Heart right ventricle (tissue), 16 donors: ENCODE measurements at regions not wholly inside any gene's neighbourhood (a gene's known extent, or its start where the extent isn't known, plus 50 kb on each side); places are given as distances from the start of the nearest gene placed in this dataset.
"Not testable (repeated sequence)": the region's sequence is repeated elsewhere in the genome, so short reads cannot be mapped to it uniquely, and the experiment has no call there.

Source experiments
- ATAC-seq, 8 donors: fragments of 200-7000 bp; cut with Tn5 transposase; one replicate each; pipeline ENCODE4 v1.9.1; 2020; ENCODE audit warnings: mild to moderate bottlenecking in 8 of 8, moderate library complexity in 8 of 8, moderate number of reproducible peaks in 1 of 8
- DNase-seq, 2 donors: peaks; one replicate each; pipeline ENCODE4 v3.0.0-alpha.2; 2020
- H3K27ac ChIP-seq, 10 donors: fragments of 200-600 bp; sonication (generic) in 2 of 10; one replicate each; pipeline versions ENCODE4 v1.5.0 to v1.8.0; 2020 to 2022; ENCODE audit warnings: mild to moderate bottlenecking in 3 of 10
- H3K27me3 ChIP-seq, 7 donors: fragments of 200-600 bp; one replicate each; pipeline ENCODE4 v1.8.0; 2021 to 2022; ENCODE audit warnings: mild to moderate bottlenecking in 2 of 7
- H3K36me3 ChIP-seq, 9 donors: fragments of 200-600 bp; sonication (generic) in 1 of 9; one replicate each; pipeline versions ENCODE4 v1.5.0 to v1.8.0; 2020 to 2022; ENCODE audit warnings: mild to moderate bottlenecking in 2 of 9
- H3K4me1 ChIP-seq, 9 donors: fragments of 200-600 bp; sonication (generic) in 1 of 9; one replicate each; pipeline versions ENCODE4 v1.5.0 to v1.8.0; 2020 to 2022; ENCODE audit warnings: mild to moderate bottlenecking in 4 of 9
- H3K4me3 ChIP-seq, 10 donors: fragments of 200-600 bp; sonication (generic) in 2 of 10; one replicate each; pipeline versions ENCODE4 v1.5.0 to v1.8.0; 2020 to 2022; ENCODE audit warnings: mild to moderate bottlenecking in 7 of 10, moderate library complexity in 2 of 10
- H3K9me3 ChIP-seq, 11 donors: fragments of 200-600 bp in 10 of 11; sonication (generic) in 2 of 11; one replicate each; pipeline versions ENCODE4 v1.5.0 to v1.8.0; 2013 to 2022; ENCODE audit warnings: mild to moderate bottlenecking in 2 of 11, control low read depth in 1 of 11, moderate library complexity in 1 of 11
- WGBS, 2 donors: extraction: QIAGEN DNeasy Blood & Tissue Kit; methylation state at CpG; one replicate each; pipeline ENCODE4 v1.1.7; 2013; ENCODE audit warnings: inconsistent platforms in 1 of 2; 5-methylcytosine and 5-hydroxymethylcytosine counted together
- intact Hi-C, 10 donors: fragments of 100-400 bp; cut with DNase I; formaldehyde crosslinking; loops; one replicate each; pipeline versions ENCODE4 v1.11.1 to v1.14.2; 2022
- TF ChIP-seq, protein P1 (sequence below), 9 donors: fragments of 200-600 bp; sonication (generic) in 2 of 9; IDR thresholded peaks; one replicate each; pipeline versions ENCODE4 v1.5.0 to v1.8.0; 2021 to 2022; ENCODE audit warnings: antibody characterized with exemption in 9 of 9, mild to moderate bottlenecking in 5 of 9, moderate library complexity in 1 of 9
- donor health status: Arrhythmogenic right ventricular cardiomyopathy.
- donor health status: ischemic (EF 13 %, LVEDD 7.1; RV severe dilation, severe dysfunction).
- donor health status: healthy with polysubstance abuse.
- donor health status: DM: no; HTN: yes; CAD: no.
- donor health status: DM: no; HTN: no; CAD: no.
- donor health status: ischemic (EF 25% LVEDD 6.9; RV normal size, moderate dysfunction).
- donor health status: ischemic (EF 25% LVEDD 5.7; RV mildly dilated, moderate dysfunction).
- donor health status: healthy.
- donor health status: DM: yes; HTN: yes; CAD: no.
- donor health status: Ischemic cardiomyopathy.
- donor health status: ischemic (EF 35%, LVEDD 5.7; RV mildly dilated, moderate dysfunction).
- donor health status: nonischemic (EF 11% LVEDD 7.7; RV severe dilation, severe dysfunction).
- donor health status: DM: yes; HTN: yes; CAD: no.
- donor health status: PGD.
- donor health status: ischemic (EF 29% LVEDD 5.4; RV normal size, mild dysfunction).
- donor health status: nonischemic (EF 23%, LVEDD 6.1; RV moderate dilation, normal function).

DNA sequence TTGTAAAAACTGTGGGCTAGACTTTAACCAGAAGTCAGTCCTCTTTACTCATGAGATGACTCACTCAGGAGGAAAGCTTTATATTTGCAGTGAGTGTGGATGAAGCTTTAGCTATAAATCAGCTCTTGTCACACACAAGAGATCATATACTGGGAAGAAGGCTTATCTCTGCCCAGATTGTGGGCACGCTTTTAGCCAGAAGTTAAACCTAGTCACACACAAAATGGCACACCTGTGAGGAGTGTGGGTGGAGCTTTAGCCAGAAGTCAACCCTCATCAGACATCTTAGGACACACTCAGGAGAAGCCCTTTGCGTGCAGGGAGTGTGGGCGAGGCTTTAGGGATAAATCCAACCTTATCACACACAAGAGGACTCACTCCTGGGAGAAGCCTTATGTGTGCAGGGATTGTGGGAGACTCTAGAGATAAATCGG lies 706.9 kb upstream of the LUZP2 start:
- no peak for DNase-seq
- TF ChIP-seq, protein P1, sequence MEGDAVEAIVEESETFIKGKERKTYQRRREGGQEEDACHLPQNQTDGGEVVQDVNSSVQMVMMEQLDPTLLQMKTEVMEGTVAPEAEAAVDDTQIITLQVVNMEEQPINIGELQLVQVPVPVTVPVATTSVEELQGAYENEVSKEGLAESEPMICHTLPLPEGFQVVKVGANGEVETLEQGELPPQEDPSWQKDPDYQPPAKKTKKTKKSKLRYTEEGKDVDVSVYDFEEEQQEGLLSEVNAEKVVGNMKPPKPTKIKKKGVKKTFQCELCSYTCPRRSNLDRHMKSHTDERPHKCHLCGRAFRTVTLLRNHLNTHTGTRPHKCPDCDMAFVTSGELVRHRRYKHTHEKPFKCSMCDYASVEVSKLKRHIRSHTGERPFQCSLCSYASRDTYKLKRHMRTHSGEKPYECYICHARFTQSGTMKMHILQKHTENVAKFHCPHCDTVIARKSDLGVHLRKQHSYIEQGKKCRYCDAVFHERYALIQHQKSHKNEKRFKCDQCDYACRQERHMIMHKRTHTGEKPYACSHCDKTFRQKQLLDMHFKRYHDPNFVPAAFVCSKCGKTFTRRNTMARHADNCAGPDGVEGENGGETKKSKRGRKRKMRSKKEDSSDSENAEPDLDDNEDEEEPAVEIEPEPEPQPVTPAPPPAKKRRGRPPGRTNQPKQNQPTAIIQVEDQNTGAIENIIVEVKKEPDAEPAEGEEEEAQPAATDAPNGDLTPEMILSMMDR (IDR thresholded peaks at IDR 0.05) = no peak
- Histone ChIP-seq H3K9me3 (peaks cover 0 to 14% (median 0%) of the 10 kb centered on the region in 11 donors), H3K36me3 (no peaks in the 10 kb centered on the region), H3K4me3 (no peak overlapping the region), H3K4me1 (no peaks in the 10 kb centered on the region), H3K27me3 (no peaks in the 10 kb centered on the region), H3K27ac (no peak overlapping the region)
- no peak for ATAC-seq
- WGBS, 2 donors = 66 to 72% methylated on average over 4 of the region's 4 CpGs
- intact Hi-C loops = no loop called here

DNA sequence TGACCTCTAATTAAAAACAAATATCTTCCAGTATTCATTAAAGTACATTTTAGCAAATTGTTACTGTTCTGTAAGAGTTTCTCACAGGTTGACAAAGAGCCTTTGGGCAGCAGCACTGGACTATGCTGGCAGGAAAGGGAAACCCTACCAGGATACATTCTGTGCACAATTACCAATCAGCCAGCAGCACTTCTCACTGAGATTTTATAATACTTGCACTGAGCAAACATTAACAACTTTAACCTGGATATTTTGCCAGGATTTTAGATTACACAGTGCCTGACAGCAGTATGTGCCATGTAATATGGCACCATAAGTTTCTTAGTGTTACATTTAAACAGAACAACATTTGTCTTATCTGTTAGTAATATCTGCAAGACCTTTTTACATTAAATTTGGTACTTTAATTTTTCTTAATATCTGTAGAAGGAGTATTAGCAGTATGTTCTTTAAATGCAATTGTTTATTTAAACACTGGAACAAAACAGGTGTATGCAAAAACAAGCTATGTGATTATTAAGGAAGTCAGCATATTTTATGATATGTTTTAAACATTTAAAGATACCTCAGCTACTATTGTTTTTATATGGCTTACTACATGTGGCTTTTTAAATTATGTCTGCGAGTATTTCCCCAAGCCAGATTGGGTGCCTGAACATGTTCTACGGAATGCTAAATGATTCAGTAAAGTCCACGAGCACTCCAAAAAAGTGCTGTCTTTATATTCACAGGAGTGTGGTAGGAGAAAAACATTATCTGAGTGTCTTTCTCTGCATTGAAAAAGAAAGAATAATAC lies 699.0 kb upstream of the LUZP2 start:
- TF ChIP-seq, protein P1 (IDR thresholded peaks at IDR 0.05) = no peak
- intact Hi-C loops = no loop called here
- WGBS, 2 donors = 81 to 84% methylated on average over 3 of the region's 3 CpGs
- H3K27ac ChIP-seq = no peak overlapping the region
- ATAC-seq = no peak
- H3K36me3 ChIP-seq = no peaks in the 10 kb centered on the region
- H3K4me3 ChIP-seq = no peak overlapping the region
- H3K9me3 ChIP-seq = no peaks in the 10 kb centered on the region
- no peaks in the 10 kb centered on the region for H3K4me1 ChIP-seq
- H3K27me3 ChIP-seq = no peaks in the 10 kb centered on the region
- no peak for DNase-seq

GRCh38 chr11:23834306-23834705 lies 662.5 kb upstream of the LUZP2 start:
- H3K36me3 ChIP-seq, intact Hi-C loops, H3K27me3 ChIP-seq, H3K4me3 ChIP-seq, DNase-seq, H3K4me1 ChIP-seq, H3K27ac ChIP-seq, ATAC-seq, H3K9me3 ChIP-seq: not testable (repeated sequence)
- 93% methylated on average over 5 of the region's 5 CpGs for WGBS, 2 donors

DNA sequence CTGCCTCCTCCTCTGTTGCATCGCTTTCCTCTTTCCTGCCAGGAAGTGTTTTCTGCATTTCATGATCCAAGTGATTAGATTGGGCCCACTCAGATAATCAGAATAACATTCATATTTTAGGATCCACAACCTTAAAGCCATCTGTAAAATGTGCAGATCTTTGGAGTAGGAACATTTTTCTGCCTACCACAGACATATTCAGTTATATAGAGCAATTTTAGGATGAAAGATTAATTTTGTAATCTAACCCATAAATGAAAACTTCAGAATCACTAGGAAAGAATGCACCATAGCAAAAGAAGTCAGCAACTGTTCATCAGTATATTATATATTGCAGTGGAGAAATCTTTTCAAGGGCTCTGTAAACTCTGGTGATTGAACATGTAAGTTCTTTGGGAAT lies 659.9 kb upstream of the LUZP2 start:
- intact Hi-C loops = no loop called here
- no peak overlapping the region for H3K4me3 ChIP-seq
- WGBS, 2 donors = 65 to 75% methylated on average over 1 of the region's 1 CpG
- no peak overlapping the region for H3K27ac ChIP-seq
- no peaks in the 10 kb centered on the region for H3K9me3 ChIP-seq
- H3K4me1 ChIP-seq = no peaks in the 10 kb centered on the region
- TF ChIP-seq, protein P1 (IDR thresholded peaks at IDR 0.05) = no peak
- DNase-seq (no peak), ATAC-seq (no peak)
- H3K36me3 ChIP-seq = no peaks in the 10 kb centered on the region
- no peaks in the 10 kb centered on the region for H3K27me3 ChIP-seq

DNA sequence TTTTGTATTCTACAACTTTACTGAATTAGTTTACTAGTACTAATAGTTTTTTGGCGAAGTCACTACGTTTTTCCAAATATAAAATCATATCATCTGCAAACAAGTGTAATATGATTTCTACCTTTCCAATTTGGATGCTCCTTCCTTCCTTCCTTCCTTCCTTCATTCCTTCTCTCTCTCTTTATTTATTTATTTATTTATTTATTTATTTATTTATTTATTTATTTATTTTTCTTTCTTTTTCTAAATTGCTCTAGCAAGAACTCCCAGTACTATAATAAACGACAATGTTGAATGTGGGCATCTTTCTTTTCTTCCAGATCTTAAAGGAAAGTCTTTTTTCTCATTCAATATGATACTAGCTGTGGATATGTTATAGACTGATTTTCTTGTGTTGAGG lies 656.0 kb upstream of the LUZP2 start:
- WGBS, 2 donors = 93% methylated on average over 3 of the region's 3 CpGs
- intact Hi-C loops = no loop called here
- no peak overlapping the region for H3K27ac ChIP-seq
- peaks cover 0 to 19% (median 0%) of the 10 kb centered on the region in 11 donors for H3K9me3 ChIP-seq
- DNase-seq = no peak
- H3K4me3 ChIP-seq = no peak overlapping the region
- H3K36me3 ChIP-seq = no peaks in the 10 kb centered on the region
- ATAC-seq = no peak
- TF ChIP-seq, protein P1 (IDR thresholded peaks at IDR 0.05) = no peak
- no peaks in the 10 kb centered on the region for H3K27me3 ChIP-seq
- H3K4me1 ChIP-seq = no peaks in the 10 kb centered on the region
